Heart right ventricle (tissue), 16 donors: ENCODE measurements at regions not wholly inside any gene's neighbourhood (a gene's known extent, or its start where the extent isn't known, plus 50 kb on each side); places are given as distances from the start of the nearest gene placed in this dataset.
A peak's percentile ranks its signal among the peaks of the same experiment; 100 is the strongest.

Experiments
- ATAC-seq, 8 donors: fragments of 200-7000 bp; cut with Tn5 transposase; one replicate each; pipeline ENCODE4 v1.9.1; 2020; ENCODE audit warnings: mild to moderate bottlenecking in 8 of 8, moderate library complexity in 8 of 8, moderate number of reproducible peaks in 1 of 8
- DNase-seq, 2 donors: peaks; one replicate each; pipeline ENCODE4 v3.0.0-alpha.2; 2020
- H3K27ac ChIP-seq, 10 donors: fragments of 200-600 bp; sonication (generic) in 2 of 10; one replicate each; pipeline versions ENCODE4 v1.5.0 to v1.8.0; 2020 to 2022; ENCODE audit warnings: mild to moderate bottlenecking in 3 of 10
- H3K27me3 ChIP-seq, 7 donors: fragments of 200-600 bp; one replicate each; pipeline ENCODE4 v1.8.0; 2021 to 2022; ENCODE audit warnings: mild to moderate bottlenecking in 2 of 7
- H3K36me3 ChIP-seq, 9 donors: fragments of 200-600 bp; sonication (generic) in 1 of 9; one replicate each; pipeline versions ENCODE4 v1.5.0 to v1.8.0; 2020 to 2022; ENCODE audit warnings: mild to moderate bottlenecking in 2 of 9
- H3K4me1 ChIP-seq, 9 donors: fragments of 200-600 bp; sonication (generic) in 1 of 9; one replicate each; pipeline versions ENCODE4 v1.5.0 to v1.8.0; 2020 to 2022; ENCODE audit warnings: mild to moderate bottlenecking in 4 of 9
- H3K4me3 ChIP-seq, 10 donors: fragments of 200-600 bp; sonication (generic) in 2 of 10; one replicate each; pipeline versions ENCODE4 v1.5.0 to v1.8.0; 2020 to 2022; ENCODE audit warnings: mild to moderate bottlenecking in 7 of 10, moderate library complexity in 2 of 10
- H3K9me3 ChIP-seq, 11 donors: fragments of 200-600 bp in 10 of 11; sonication (generic) in 2 of 11; one replicate each; pipeline versions ENCODE4 v1.5.0 to v1.8.0; 2013 to 2022; ENCODE audit warnings: mild to moderate bottlenecking in 2 of 11, control low read depth in 1 of 11, moderate library complexity in 1 of 11
- WGBS, 2 donors: extraction: QIAGEN DNeasy Blood & Tissue Kit; methylation state at CpG; one replicate each; pipeline ENCODE4 v1.1.7; 2013; ENCODE audit warnings: inconsistent platforms in 1 of 2; 5-methylcytosine and 5-hydroxymethylcytosine counted together
- intact Hi-C, 10 donors: fragments of 100-400 bp; cut with DNase I; formaldehyde crosslinking; loops; one replicate each; pipeline versions ENCODE4 v1.11.1 to v1.14.2; 2022
- TF ChIP-seq, protein P1 (sequence below), 9 donors: fragments of 200-600 bp; sonication (generic) in 2 of 9; IDR thresholded peaks; one replicate each; pipeline versions ENCODE4 v1.5.0 to v1.8.0; 2021 to 2022; ENCODE audit warnings: antibody characterized with exemption in 9 of 9, mild to moderate bottlenecking in 5 of 9, moderate library complexity in 1 of 9
- donor health status: Arrhythmogenic right ventricular cardiomyopathy.
- donor health status: ischemic (EF 13 %, LVEDD 7.1; RV severe dilation, severe dysfunction).
- donor health status: healthy with polysubstance abuse.
- donor health status: DM: no; HTN: yes; CAD: no.
- donor health status: DM: no; HTN: no; CAD: no.
- donor health status: ischemic (EF 25% LVEDD 6.9; RV normal size, moderate dysfunction).
- donor health status: ischemic (EF 25% LVEDD 5.7; RV mildly dilated, moderate dysfunction).
- donor health status: healthy.
- donor health status: DM: yes; HTN: yes; CAD: no.
- donor health status: Ischemic cardiomyopathy.
- donor health status: ischemic (EF 35%, LVEDD 5.7; RV mildly dilated, moderate dysfunction).
- donor health status: nonischemic (EF 11% LVEDD 7.7; RV severe dilation, severe dysfunction).
- donor health status: DM: yes; HTN: yes; CAD: no.
- donor health status: PGD.
- donor health status: ischemic (EF 29% LVEDD 5.4; RV normal size, mild dysfunction).
- donor health status: nonischemic (EF 23%, LVEDD 6.1; RV moderate dilation, normal function).

DNA sequence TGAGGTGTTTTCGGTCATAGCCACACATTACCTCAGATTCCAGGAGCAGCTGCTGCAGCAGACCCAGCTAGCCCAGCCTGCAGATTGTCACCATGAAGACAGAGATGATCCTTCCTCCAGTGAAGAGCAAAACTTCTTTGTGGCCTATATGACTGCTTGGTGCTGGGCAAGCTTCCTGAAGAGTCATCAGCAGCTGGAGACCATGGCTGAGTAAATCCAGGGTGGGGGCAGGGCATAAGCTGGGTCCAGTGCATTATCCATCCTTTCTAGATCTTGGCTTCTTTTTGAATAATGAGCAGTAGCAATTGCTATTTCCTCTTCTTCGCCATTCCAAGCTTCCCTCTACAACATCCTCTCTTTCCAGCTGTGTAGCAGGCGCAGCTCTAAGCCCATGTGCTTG, 373.1 kb upstream of the DDHD1 start:
- peak in 2 of 8 donors; percentile 15 to 40 for ATAC-seq
- WGBS, 2 donors: 64% methylated on average over 3 of the region's 3 CpGs

DNA sequence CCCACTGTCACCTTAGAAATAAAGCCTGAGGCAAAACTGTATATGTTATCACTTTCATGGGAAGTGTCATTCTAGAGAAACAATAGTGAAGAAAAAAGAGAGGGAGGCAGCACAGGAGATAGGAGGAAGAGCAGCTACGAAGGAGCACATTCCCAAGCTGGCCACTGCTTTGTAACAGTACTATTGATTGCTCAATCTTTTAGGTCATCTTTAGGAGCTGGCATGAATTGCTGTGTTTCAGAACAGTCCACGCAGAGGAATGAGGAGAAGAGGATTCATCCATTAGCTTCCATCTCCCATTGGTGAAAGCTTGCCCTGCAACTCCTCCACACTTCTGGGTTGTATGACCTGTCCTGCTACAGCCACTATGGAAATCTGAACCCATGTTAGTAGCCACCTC, 372.5 kb upstream of the DDHD1 start:
- Histone ChIP-seq H3K27me3 (no peaks in the 10 kb centered on the region), H3K4me3 (no peak overlapping the region), H3K4me1 (no peaks in the 10 kb centered on the region), H3K9me3 (peaks cover 0 to 2% (median 0%) of the 10 kb centered on the region in 11 donors), H3K27ac (no peak overlapping the region), H3K36me3 (no peaks in the 10 kb centered on the region)
- DNase-seq: no peak
- TF ChIP-seq, protein P1, sequence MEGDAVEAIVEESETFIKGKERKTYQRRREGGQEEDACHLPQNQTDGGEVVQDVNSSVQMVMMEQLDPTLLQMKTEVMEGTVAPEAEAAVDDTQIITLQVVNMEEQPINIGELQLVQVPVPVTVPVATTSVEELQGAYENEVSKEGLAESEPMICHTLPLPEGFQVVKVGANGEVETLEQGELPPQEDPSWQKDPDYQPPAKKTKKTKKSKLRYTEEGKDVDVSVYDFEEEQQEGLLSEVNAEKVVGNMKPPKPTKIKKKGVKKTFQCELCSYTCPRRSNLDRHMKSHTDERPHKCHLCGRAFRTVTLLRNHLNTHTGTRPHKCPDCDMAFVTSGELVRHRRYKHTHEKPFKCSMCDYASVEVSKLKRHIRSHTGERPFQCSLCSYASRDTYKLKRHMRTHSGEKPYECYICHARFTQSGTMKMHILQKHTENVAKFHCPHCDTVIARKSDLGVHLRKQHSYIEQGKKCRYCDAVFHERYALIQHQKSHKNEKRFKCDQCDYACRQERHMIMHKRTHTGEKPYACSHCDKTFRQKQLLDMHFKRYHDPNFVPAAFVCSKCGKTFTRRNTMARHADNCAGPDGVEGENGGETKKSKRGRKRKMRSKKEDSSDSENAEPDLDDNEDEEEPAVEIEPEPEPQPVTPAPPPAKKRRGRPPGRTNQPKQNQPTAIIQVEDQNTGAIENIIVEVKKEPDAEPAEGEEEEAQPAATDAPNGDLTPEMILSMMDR (IDR thresholded peaks at IDR 0.05): no peak
- ATAC-seq: peak in 1 of 8 donors; percentile 50
- 79 to 80% methylated on average over 2 of the region's 2 CpGs for WGBS, 2 donors
- intact Hi-C loops: no loop called here

More for the DNA sequence above, 373.1 kb upstream of the DDHD1 start:
- intact Hi-C loops: no loop called here
- no peaks in the 10 kb centered on the region for H3K4me1 ChIP-seq
- no peaks in the 10 kb centered on the region for H3K27me3 ChIP-seq
- peaks cover 0 to 2% (median 0%) of the 10 kb centered on the region in 11 donors for H3K9me3 ChIP-seq
- H3K4me3 ChIP-seq: no peak overlapping the region
- H3K36me3 ChIP-seq: no peaks in the 10 kb centered on the region
- H3K27ac ChIP-seq: no peak overlapping the region
- TF ChIP-seq, protein P1 (IDR thresholded peaks at IDR 0.05): no peak
- no peak for DNase-seq

DNA sequence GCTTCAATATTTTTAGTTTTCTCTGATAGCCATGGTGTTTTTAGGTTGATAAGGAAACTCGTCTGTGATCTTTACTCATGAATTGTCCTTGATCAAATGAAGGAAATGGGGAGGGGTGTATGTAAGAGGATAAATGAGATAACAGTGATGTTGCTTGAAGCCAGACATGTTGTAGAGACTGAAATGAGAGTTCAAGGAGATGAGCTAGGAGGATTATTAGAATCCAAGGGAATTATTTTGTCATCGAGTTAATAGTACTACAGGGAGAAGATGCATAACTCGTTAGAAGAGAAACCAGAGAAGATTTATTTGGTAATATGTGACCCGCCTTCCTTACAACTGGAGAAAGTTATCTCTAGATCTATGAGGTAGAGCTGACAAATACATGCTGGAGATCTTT, 371.3 kb upstream of the DDHD1 start:
- no peak for DNase-seq
- no peak overlapping the region for H3K27ac ChIP-seq
- intact Hi-C loops: no loop called here
- H3K9me3 ChIP-seq: peaks cover 0 to 2% (median 0%) of the 10 kb centered on the region in 11 donors
- ATAC-seq: no peak
- no peaks in the 10 kb centered on the region for H3K36me3 ChIP-seq
- no peaks in the 10 kb centered on the region for H3K27me3 ChIP-seq
- WGBS, 2 donors: 66 to 74% methylated on average over 4 of the region's 4 CpGs
- TF ChIP-seq, protein P1 (IDR thresholded peaks at IDR 0.05): no peak
- H3K4me3 ChIP-seq: no peak overlapping the region
- H3K4me1 ChIP-seq: no peaks in the 10 kb centered on the region

DNA sequence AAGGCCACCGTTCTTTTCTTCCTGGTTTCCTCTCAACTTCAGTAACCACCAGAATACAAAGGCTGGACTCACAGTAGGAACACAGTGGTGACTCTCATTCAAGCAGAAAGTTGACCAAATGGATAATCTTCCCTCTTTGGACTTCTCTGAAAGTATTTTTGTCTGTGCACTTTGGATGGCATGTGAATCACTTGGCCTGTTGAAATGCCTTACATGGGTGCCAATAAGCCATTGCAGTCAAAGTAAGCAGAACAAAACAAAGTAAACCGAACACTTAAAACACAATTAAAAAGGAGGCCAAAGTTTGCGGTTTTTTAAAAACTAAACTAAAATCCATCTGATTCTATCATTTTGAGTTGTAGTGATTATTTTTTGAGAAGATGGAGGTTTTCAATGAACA, 370.1 kb upstream of the DDHD1 start:
- H3K4me1 ChIP-seq: no peaks in the 10 kb centered on the region
- no peak overlapping the region for H3K4me3 ChIP-seq
- intact Hi-C loops: no loop called here
- H3K27me3 ChIP-seq: no peaks in the 10 kb centered on the region
- H3K9me3 ChIP-seq: peaks cover 0 to 2% (median 0%) of the 10 kb centered on the region in 11 donors
- WGBS, 2 donors: 95% methylated on average over 3 of the region's 3 CpGs
- DNase-seq: no peak
- no peak for ATAC-seq
- no peaks in the 10 kb centered on the region for H3K36me3 ChIP-seq
- H3K27ac ChIP-seq: no peak overlapping the region
- TF ChIP-seq, protein P1 (IDR thresholded peaks at IDR 0.05): no peak
